ENCODE measurements at regions not wholly inside any gene's neighbourhood (a gene's known extent, or its start where the extent isn't known, plus 50 kb on each side); places are given as distances from the start of the nearest gene placed in this dataset.

DNA sequence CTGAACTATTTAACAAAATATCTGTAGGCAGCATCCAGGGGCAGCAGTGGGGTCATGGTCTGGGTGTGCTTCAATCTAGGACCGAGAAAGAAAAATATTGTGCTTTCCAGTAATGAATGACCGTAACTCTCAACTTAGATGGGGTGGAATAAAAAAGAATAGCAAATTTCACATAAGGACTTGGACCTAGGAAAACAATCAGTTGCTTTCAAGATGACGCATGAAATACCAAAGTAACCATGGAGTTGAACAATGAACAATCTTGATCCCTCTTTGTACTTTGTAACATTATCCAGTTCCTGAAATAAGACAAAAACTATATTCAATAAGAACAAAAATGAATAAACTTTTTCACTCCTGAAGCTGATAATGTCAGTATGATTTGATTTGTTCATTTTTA lies 167.1 kb downstream of the C7orf25 start:
- intact Hi-C loops (cut with DNase I): no loop called here
- no peak for TF ChIP-seq CTCF (IDR thresholded peaks at IDR 0.05)

DNA sequence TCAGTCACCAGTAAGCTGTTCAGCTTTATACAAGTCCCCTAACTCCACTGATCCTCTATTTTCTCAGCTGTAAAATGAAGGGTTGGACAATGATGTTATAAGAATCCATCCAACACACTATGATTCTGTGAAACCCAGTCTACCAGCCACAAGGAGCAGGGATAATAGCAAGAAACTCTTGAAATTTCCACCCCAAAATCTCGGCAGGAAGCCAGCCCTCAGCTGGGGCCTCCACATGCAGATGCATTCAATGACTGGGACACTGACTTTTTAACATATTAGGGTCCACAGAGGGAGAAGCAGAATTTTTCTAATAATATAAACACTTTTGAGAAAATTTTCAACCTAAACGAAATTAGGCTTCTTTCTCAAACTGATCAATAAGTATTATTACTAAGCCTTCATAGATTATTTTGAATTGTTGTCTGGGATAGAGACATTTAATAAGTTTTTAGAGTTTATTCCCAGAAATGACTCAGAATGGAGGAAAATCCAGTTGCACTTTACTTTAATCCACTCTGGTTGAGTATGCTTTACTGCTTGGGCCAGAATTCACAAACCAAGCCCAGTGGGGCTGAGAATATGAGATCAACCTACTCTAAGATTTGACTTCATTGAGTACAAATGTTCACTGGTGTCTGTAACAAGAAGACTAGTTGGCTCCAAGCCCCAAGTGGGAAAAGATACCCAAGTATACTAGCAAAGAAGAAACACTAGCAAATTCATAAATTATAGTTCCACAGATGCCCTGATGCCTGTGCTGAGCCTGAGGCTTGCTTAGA lies 168.6 kb downstream of the C7orf25 start:
- ATAC-seq (no peak), DNase-seq (no peak)
- Histone ChIP-seq H3K27ac (no peak overlapping the region), H3K27me3 (no peaks in the 10 kb centered on the region), H3K36me3 (no peaks in the 10 kb centered on the region), H3K4me3 (no peak overlapping the region), H3K9me3 (no peaks in the 10 kb centered on the region), H3K4me1 (no peaks in the 10 kb centered on the region)
- no peak for TF ChIP-seq CTCF (IDR thresholded peaks at IDR 0.05)
- intact Hi-C loops (cut with DNase I): no loop called here

More for the DNA sequence above, 167.1 kb downstream of the C7orf25 start:
- Histone ChIP-seq H3K4me1 (no peaks in the 10 kb centered on the region), H3K4me3 (no peak overlapping the region), H3K9me3 (no peaks in the 10 kb centered on the region), H3K36me3 (no peaks in the 10 kb centered on the region), H3K27me3 (no peaks in the 10 kb centered on the region), H3K27ac (no peak overlapping the region)
- no peak for DNase-seq
- no peak for ATAC-seq

DNA sequence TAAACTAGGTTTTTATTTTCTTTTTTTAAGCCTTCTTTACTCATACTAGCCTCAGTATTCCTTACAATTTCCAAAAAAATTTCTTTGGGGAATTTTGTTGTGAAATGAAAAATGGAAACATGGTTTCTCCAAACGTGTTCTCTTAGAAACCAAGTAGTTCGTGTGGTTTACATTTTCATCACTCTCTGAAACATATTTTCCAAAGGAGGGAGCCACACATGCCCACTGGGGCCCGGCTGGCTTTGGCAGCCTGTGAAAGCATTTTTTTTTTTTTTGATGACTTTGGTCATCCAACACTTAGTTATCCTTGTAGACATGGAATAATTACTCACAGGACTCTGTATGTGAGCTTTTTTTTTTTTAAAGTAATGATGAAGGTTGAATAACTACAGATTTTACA lies 169.6 kb downstream of the C7orf25 start:
- no peaks in the 10 kb centered on the region for H3K4me1 ChIP-seq
- no peaks in the 10 kb centered on the region for H3K27me3 ChIP-seq
- no peak overlapping the region for H3K4me3 ChIP-seq
- TF ChIP-seq CTCF (IDR thresholded peaks at IDR 0.05): no peak
- ATAC-seq (no peak), DNase-seq (no peak)
- no peak overlapping the region for H3K27ac ChIP-seq
- no peaks in the 10 kb centered on the region for H3K36me3 ChIP-seq
- intact Hi-C loops (cut with DNase I): no loop called here
- H3K9me3 ChIP-seq: no peaks in the 10 kb centered on the region

DNA sequence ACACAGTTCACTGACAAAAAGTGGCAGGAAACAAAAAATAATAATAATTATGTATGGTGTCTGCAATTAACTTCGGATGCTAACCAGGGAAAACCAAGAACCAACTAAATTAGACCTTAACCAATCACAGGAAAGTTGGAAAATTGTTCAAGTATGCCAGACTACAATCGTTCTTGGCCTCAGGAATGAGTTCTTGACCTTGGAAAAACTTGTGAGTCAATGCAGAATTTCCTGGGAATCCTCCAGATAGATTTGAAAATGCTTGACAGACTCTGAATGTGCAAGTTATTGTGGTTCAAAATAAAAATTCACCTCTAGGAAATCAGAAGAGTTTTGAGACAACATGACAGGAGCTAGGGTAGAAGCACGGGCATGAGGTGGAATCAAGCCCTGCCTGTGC lies 171.5 kb downstream of the C7orf25 start:
- no peak for TF ChIP-seq CTCF (IDR thresholded peaks at IDR 0.05)
- Histone ChIP-seq H3K9me3 (no peaks in the 10 kb centered on the region), H3K27me3 (no peaks in the 10 kb centered on the region), H3K4me3 (no peak overlapping the region), H3K4me1 (no peaks in the 10 kb centered on the region), H3K27ac (peak overlapping the region in 1 of 2 donors; percentile 30), H3K36me3 (no peaks in the 10 kb centered on the region)
- no peak for DNase-seq
- intact Hi-C loops (cut with DNase I): no loop called here
- ATAC-seq: no peak

- Histone ChIP-seq H3K4me1 (no peaks in the 10 kb centered on the region), H3K36me3 (no peaks in the 10 kb centered on the region), H3K27me3 (no peaks in the 10 kb centered on the region), H3K4me3 (no peak overlapping the region), H3K27ac (peak overlapping the region in 1 of 2 donors; percentile 30), H3K9me3 (peaks cover 0 to 3% of the 10 kb centered on the region in 2 donors)
- DNase-seq (no peak), ATAC-seq (no peak)
- TF ChIP-seq CTCF (IDR thresholded peaks at IDR 0.05): no peak
- intact Hi-C loops (cut with DNase I): no loop called here
These were observed 172.2 kb downstream of the C7orf25 start for GRCh38 chr7:42739638-42740037.
